Osteocyte (in vitro differentiated cells): ENCODE measurements at regions not wholly inside any gene's neighbourhood (a gene's known extent, or its start where the extent isn't known, plus 50 kb on each side); places are given as distances from the start of the nearest gene placed in this dataset.
"Not testable (repeated sequence)": the region's sequence is repeated elsewhere in the genome, so short reads cannot be mapped to it uniquely, and the experiment has no call there.

Experiments used
- DNase-seq: peaks from one replicate; pipeline ENCODE4 v3.0.0; 2021; ENCODE audit warnings: mixed read lengths; ENCODE audit not compliant: unreplicated experiment; ENCODE audit errors: extremely low spot score
- H3K27ac Mint-ChIP-seq: one replicate; pipeline ENCODE4 v1.8.0; 2021; ENCODE audit warnings: mild to moderate bottlenecking, mixed read lengths; ENCODE audit not compliant: unreplicated experiment
- H3K27me3 Mint-ChIP-seq: one replicate; pipeline ENCODE4 v1.8.0; 2021; ENCODE audit warnings: mixed read lengths; ENCODE audit not compliant: unreplicated experiment
- H3K36me3 Mint-ChIP-seq: one replicate; pipeline ENCODE4 v1.8.0; 2021; ENCODE audit warnings: mixed read lengths; ENCODE audit not compliant: unreplicated experiment
- H3K4me1 Mint-ChIP-seq: one replicate; pipeline ENCODE4 v1.8.0; 2021; ENCODE audit warnings: mixed read lengths; ENCODE audit not compliant: unreplicated experiment
- H3K4me3 Mint-ChIP-seq: one replicate; pipeline ENCODE4 v1.8.0; 2021; ENCODE audit warnings: mild to moderate bottlenecking, moderate library complexity, mixed read lengths; ENCODE audit not compliant: unreplicated experiment
- H3K9me3 Mint-ChIP-seq: one replicate; pipeline ENCODE4 v1.8.0; 2021; ENCODE audit warnings: mixed read lengths; ENCODE audit not compliant: unreplicated experiment
- TF ChIP-seq, protein P1 (sequence below): fragments of 200-600 bp; sonication (generic); IDR thresholded peaks from 2 replicates; pipeline ENCODE4 v1.5.0; 2021; ENCODE audit warnings: antibody characterized with exemption, mild to moderate bottlenecking, moderate library complexity

DNA sequence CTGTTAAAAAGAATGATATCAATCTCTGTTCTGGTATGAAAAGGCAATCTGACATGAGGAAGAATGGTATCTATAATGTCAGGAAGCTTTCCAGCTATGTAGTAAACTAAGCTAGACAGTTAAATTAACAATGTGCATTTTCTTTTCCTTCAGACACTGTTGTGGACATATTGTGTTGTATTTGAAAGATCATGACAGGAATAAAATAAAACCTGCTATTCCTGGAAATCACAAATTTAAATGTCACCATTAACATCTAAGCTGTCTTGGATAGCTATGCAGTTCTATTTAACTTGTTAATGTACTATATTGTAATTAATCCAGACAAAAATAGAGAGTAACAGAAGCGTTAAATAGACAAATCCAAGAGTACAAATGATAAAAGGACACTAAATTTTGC, 297.4 kb upstream of the LUZP2 start:
- H3K27me3 Mint-ChIP-seq: no peaks in the 10 kb centered on the region
- TF ChIP-seq, protein P1, sequence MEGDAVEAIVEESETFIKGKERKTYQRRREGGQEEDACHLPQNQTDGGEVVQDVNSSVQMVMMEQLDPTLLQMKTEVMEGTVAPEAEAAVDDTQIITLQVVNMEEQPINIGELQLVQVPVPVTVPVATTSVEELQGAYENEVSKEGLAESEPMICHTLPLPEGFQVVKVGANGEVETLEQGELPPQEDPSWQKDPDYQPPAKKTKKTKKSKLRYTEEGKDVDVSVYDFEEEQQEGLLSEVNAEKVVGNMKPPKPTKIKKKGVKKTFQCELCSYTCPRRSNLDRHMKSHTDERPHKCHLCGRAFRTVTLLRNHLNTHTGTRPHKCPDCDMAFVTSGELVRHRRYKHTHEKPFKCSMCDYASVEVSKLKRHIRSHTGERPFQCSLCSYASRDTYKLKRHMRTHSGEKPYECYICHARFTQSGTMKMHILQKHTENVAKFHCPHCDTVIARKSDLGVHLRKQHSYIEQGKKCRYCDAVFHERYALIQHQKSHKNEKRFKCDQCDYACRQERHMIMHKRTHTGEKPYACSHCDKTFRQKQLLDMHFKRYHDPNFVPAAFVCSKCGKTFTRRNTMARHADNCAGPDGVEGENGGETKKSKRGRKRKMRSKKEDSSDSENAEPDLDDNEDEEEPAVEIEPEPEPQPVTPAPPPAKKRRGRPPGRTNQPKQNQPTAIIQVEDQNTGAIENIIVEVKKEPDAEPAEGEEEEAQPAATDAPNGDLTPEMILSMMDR: no peak
- H3K27ac Mint-ChIP-seq: no peak overlapping the region
- no peak for DNase-seq
- peaks cover 2% of the 10 kb centered on the region for H3K4me1 Mint-ChIP-seq
- no peak overlapping the region for H3K4me3 Mint-ChIP-seq
- no peaks in the 10 kb centered on the region for H3K36me3 Mint-ChIP-seq
- H3K9me3 Mint-ChIP-seq: peaks cover 4% of the 10 kb centered on the region

DNA sequence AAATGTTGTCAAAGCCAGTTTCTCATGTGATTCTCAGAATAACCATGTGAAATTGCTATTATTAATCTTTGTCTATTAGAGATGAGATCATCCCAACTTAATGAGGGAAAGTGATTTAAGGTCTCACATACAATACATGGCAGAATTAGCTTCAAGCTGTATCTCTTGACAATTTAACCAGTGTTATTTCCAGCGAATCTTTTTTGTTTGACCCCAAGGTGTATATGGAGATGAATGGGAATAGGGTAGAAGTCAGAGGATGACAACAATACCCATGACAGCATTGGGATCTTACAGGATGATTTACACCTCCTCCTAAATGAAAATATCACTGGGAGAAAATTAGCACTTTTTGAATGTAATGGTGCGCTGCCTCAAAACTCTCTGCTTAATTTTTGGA, 290.8 kb upstream of the LUZP2 start:
- no peaks in the 10 kb centered on the region for H3K4me1 Mint-ChIP-seq
- H3K36me3 Mint-ChIP-seq: no peaks in the 10 kb centered on the region
- TF ChIP-seq, protein P1: no peak
- no peaks in the 10 kb centered on the region for H3K9me3 Mint-ChIP-seq
- H3K4me3 Mint-ChIP-seq: no peak overlapping the region
- H3K27me3 Mint-ChIP-seq: no peaks in the 10 kb centered on the region
- no peak for DNase-seq
- H3K27ac Mint-ChIP-seq: no peak overlapping the region

DNA sequence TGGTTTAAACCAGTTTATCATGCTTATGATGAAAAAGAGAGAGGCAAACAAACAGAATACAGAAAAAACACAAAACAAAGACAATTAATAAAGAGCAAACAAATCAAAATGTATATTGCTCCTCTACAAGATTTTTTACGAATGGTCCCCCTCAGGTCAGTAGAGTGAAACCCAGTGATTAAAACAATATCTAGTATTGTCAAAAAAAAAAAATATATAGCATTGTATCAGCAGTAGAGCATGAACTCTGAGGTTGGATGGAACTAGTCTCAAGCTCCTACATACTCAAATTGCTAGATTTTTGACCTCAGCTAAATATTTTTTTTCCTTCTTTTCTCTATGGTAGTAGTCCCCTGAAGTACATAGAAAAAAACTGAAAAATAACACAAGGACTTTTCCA, 290.3 kb upstream of the LUZP2 start:
- Mint-ChIP-seq H3K27ac (no peak overlapping the region), H3K36me3 (no peaks in the 10 kb centered on the region), H3K27me3 (no peaks in the 10 kb centered on the region), H3K9me3 (no peaks in the 10 kb centered on the region), H3K4me3 (no peak overlapping the region), H3K4me1 (no peaks in the 10 kb centered on the region)
- DNase-seq: no peak
- TF ChIP-seq, protein P1: no peak

DNA sequence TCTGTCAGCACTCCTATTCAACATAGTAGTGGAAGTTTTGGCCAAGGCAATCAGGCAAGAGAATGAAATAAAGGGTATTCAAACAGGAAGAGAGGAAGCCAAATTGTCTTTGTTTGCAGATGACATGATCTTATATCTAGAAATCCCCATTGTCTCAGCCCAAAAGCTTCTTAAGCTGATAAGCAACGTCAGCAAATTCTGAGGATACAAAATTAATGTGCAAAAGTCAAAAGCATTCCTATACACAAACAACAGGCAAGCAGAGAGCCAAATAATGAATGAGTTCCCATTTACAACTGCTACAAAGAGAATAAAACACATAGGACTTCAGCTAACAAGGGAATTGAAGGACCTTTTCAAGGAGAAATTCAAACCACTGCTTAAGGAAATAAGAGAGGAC, 280.4 kb upstream of the LUZP2 start:
- no peak overlapping the region for H3K4me3 Mint-ChIP-seq
- no peak for DNase-seq
- no peak overlapping the region for H3K27ac Mint-ChIP-seq
- H3K27me3 Mint-ChIP-seq: no peaks in the 10 kb centered on the region
- H3K9me3 Mint-ChIP-seq: peaks cover 9% of the 10 kb centered on the region
- no peaks in the 10 kb centered on the region for H3K4me1 Mint-ChIP-seq
- H3K36me3 Mint-ChIP-seq: no peaks in the 10 kb centered on the region
- TF ChIP-seq, protein P1: no peak

DNA sequence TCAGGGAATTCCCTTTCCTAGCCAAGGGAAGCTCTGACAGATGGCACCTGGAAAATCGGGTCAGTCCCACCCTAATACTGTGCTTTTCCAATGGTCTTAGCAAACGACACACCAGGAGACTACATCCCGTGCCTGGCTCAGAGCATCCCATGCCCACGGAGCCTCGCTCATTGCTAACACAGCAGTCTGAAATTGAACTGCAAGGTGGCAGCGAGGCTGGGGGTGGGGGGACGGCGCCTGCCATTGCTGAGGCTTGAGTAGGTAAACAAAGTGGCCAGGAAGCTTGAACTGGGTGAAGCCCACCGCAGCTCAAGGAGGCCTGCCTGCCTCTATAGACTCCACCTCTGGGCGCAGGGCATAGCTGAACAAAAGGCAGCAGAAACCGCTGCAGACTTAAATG, 279.5 kb upstream of the LUZP2 start:
- H3K36me3 Mint-ChIP-seq, H3K4me1 Mint-ChIP-seq, H3K27me3 Mint-ChIP-seq, H3K27ac Mint-ChIP-seq, H3K9me3 Mint-ChIP-seq, H3K4me3 Mint-ChIP-seq, DNase-seq: not testable (repeated sequence)

DNA sequence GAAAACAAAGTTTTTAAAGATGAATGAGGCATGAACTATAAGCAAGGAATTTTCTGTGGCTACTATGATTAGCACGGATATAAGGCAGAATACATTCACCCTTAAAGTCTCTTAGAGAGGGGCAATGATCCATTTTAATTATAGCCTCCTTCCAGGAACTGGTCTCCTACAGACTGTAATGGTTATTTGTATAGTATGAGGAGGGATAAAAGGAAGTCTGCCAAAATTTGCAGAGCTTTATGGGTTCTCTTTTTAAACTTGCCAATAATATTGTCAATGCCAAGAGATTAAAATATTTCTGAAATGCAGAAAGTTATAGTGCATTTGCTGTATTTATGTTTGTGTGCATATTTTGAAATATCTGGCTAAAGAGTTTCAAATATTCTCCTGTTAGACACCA, 271.4 kb upstream of the LUZP2 start:
- Mint-ChIP-seq H3K36me3 (no peaks in the 10 kb centered on the region), H3K4me3 (no peak overlapping the region), H3K4me1 (no peaks in the 10 kb centered on the region), H3K27me3 (no peaks in the 10 kb centered on the region), H3K9me3 (no peaks in the 10 kb centered on the region), H3K27ac (no peak overlapping the region)
- TF ChIP-seq, protein P1: no peak
- no peak for DNase-seq
